ENCODE measurements at regions not wholly inside any gene's neighbourhood (a gene's known extent, or its start where the extent isn't known, plus 50 kb on each side); places are given as distances from the start of the nearest gene placed in this dataset.

DNA sequence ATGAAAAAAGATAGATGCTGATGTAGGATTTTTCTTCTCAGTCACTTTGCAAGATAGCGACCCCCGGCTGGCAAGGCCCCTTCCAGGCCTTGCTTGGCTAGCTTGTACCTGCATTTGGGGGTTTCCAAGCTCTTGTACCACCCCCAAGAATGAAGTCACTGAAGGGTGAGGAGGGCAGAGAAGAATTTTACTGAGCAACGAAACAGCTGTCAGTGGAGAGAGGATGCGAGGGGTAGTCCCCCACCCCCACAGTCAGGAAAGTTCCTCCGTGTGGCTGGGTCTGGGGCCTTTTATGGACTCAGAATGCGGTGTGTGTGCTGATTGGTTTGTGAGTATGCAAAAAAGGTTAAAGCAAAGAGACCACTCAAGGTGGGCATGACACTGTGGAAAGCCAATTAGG, 382.0 kb downstream of the GPD2 start:
- H3K9me3 Mint-ChIP-seq, result no peaks in the 10 kb centered on the region
- no peak overlapping the region for H3K27ac Mint-ChIP-seq
- no peaks in the 10 kb centered on the region for H3K27me3 Mint-ChIP-seq
- TF ChIP-seq, protein P1, sequence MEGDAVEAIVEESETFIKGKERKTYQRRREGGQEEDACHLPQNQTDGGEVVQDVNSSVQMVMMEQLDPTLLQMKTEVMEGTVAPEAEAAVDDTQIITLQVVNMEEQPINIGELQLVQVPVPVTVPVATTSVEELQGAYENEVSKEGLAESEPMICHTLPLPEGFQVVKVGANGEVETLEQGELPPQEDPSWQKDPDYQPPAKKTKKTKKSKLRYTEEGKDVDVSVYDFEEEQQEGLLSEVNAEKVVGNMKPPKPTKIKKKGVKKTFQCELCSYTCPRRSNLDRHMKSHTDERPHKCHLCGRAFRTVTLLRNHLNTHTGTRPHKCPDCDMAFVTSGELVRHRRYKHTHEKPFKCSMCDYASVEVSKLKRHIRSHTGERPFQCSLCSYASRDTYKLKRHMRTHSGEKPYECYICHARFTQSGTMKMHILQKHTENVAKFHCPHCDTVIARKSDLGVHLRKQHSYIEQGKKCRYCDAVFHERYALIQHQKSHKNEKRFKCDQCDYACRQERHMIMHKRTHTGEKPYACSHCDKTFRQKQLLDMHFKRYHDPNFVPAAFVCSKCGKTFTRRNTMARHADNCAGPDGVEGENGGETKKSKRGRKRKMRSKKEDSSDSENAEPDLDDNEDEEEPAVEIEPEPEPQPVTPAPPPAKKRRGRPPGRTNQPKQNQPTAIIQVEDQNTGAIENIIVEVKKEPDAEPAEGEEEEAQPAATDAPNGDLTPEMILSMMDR (conservative IDR thresholded peaks at IDR 0.05), result no peak
- no peaks in the 10 kb centered on the region for H3K4me1 Mint-ChIP-seq (ENCODE audit: unreplicated experiment)
- DNase-seq (ENCODE audit: extremely low spot score, unreplicated experiment), result no peak
- no peak overlapping the region for H3K4me3 Mint-ChIP-seq
- no peaks in the 10 kb centered on the region for H3K36me3 Mint-ChIP-seq

GRCh38 chr2:156818944-156819343, 382.8 kb downstream of the GPD2 start:
- no peaks in the 10 kb centered on the region for H3K4me1 Mint-ChIP-seq (ENCODE audit: unreplicated experiment)
- DNase-seq (ENCODE audit: extremely low spot score, unreplicated experiment), result no peak
- no peaks in the 10 kb centered on the region for H3K27me3 Mint-ChIP-seq
- no peaks in the 10 kb centered on the region for H3K36me3 Mint-ChIP-seq
- H3K27ac Mint-ChIP-seq, result no peak overlapping the region
- H3K9me3 Mint-ChIP-seq, result no peaks in the 10 kb centered on the region
- no peak overlapping the region for H3K4me3 Mint-ChIP-seq
- TF ChIP-seq, protein P1 (conservative IDR thresholded peaks at IDR 0.05), result no peak

DNA sequence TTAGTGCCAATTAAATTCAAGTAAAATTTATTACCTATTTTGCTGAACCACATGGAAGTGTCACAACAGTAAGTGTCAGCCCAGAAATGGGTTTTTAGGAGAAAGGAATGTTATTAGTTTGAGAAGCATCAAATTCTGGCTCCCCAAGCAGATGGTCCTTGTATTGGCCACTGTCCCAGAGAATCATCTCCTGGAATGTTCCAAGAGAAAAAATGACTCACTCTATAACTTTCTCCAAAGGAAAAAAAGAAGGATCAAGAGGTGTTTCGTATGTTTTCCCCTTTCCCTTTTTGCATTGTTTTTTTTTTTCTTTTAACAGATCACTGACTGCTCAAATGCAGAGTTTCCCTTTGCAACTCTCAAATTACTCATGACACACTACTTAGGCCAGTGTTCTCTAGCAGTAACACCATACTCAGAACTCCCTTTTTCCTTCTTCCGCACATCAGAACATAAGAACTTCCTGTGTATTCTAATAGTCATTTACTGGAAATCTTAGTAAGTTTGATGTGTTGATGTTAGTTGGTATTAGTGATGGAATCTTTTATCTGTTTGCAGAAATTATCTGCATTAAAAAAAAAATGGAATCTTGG, 390.3 kb downstream of the GPD2 start:
- no peak for DNase-seq (ENCODE audit: extremely low spot score, unreplicated experiment)
- no peaks in the 10 kb centered on the region for H3K4me1 Mint-ChIP-seq (ENCODE audit: unreplicated experiment)

DNA sequence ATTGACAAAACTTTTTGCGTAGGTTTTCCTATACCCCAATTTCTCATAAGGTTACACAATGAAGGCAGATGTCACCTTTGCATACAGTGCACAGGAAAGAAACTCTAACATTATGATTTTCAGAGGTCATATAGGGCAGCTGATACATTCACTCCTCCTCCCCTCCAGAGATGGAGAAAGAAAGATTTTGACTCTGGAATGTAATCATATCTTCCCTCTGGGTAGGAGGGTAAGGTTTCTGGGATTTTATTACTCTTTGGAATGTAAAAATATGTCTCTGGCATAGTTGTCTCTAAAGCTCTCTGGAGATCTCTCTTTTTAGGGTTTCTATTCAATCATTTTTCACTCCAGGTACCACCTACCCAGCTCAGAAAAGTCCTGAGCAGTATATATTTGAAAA, 398.3 kb downstream of the GPD2 start:
- Mint-ChIP-seq H3K4me1 (ENCODE audit: unreplicated experiment) (no peaks in the 10 kb centered on the region), H3K9me3 (no peaks in the 10 kb centered on the region), H3K36me3 (no peaks in the 10 kb centered on the region), H3K4me3 (no peak overlapping the region), H3K27me3 (peaks cover 6% of the 10 kb centered on the region), H3K27ac (no peak overlapping the region)
- TF ChIP-seq, protein P1 (conservative IDR thresholded peaks at IDR 0.05), result no peak
- no peak for DNase-seq (ENCODE audit: extremely low spot score, unreplicated experiment)

More for the DNA sequence above, 390.3 kb downstream of the GPD2 start:
- TF ChIP-seq, protein P1 (conservative IDR thresholded peaks at IDR 0.05), result no peak
- Mint-ChIP-seq H3K27me3 (peaks cover 6% of the 10 kb centered on the region), H3K36me3 (no peaks in the 10 kb centered on the region), H3K4me3 (no peak overlapping the region), H3K27ac (no peak overlapping the region), H3K9me3 (no peaks in the 10 kb centered on the region)

DNA sequence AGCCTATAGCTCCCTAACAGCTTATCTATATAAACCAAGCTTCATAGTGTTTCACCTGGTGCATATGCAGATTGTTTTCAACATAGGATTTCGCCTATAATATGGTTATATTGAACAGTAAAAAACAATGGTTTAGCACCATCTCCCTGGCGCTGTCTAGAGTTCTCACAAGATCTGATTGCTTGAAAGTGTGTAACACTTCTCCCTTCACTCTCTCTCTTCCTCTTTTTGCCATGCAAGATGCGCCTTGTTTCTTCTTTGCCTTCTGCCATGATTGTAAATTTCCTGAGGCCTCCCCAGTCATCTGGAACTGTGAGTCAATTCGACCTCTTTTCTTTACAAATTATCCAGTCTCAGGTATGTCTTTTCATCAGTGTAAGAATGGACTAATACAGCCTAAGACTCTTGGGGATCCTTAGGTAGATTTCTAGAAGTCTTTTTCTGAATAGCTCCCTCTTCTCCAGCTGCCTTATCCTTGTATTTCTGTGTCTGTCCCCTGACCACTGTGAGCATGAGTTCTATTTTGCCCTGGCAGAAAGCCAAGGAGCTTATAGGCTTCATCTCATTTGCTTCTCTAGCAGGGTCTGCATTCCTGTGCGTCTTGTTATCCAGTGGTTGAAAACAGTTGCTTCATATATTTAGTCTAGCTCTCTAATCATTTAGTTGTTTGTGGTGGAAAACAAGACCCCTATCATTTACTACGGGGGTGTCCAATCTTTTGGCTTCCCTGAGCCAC, 401.6 kb downstream of the GPD2 start:
- Mint-ChIP-seq H3K27ac (no peak overlapping the region), H3K4me1 (ENCODE audit: unreplicated experiment) (no peaks in the 10 kb centered on the region), H3K9me3 (no peaks in the 10 kb centered on the region), H3K27me3 (no peaks in the 10 kb centered on the region), H3K36me3 (no peaks in the 10 kb centered on the region), H3K4me3 (no peak overlapping the region)
- DNase-seq (ENCODE audit: extremely low spot score, unreplicated experiment), result no peak
- TF ChIP-seq, protein P1 (conservative IDR thresholded peaks at IDR 0.05), result no peak
